Colonic mucosa (tissue), 4 donors: ENCODE measurements at regions not wholly inside any gene's neighbourhood (a gene's known extent, or its start where the extent isn't known, plus 50 kb on each side); places are given as distances from the start of the nearest gene placed in this dataset.
"Not testable (repeated sequence)": the region's sequence is repeated elsewhere in the genome, so short reads cannot be mapped to it uniquely, and the experiment has no call there.

Source experiments
- DNase-seq: peaks from one replicate; pipeline ENCODE4 v3.0.0-alpha.2; 2020
- H3K27ac ChIP-seq: fragments of 200-600 bp; one replicate; pipeline ENCODE4 v1.8.0; 2021
- H3K27me3 ChIP-seq: fragments of 200-600 bp; one replicate; pipeline ENCODE4 v1.8.0; 2021
- H3K36me3 ChIP-seq: fragments of 200-600 bp; one replicate; pipeline ENCODE4 v1.8.0; 2021
- H3K4me1 ChIP-seq: fragments of 200-600 bp; one replicate; pipeline ENCODE4 v1.8.0; 2021; ENCODE audit warnings: mild to moderate bottlenecking
- H3K4me3 ChIP-seq: fragments of 200-600 bp; one replicate; pipeline ENCODE4 v1.8.0; 2021
- H3K9ac ChIP-seq, 2 donors: one replicate each; pipeline ENCODE4 v1.7.0; 2013; ENCODE audit warnings: control low read depth in 2 of 2, low read depth in 2 of 2, low read length in 2 of 2
- H3K9me3 ChIP-seq: fragments of 200-600 bp; one replicate; pipeline ENCODE4 v1.8.0; 2021
- intact Hi-C: fragments of 100-400 bp; cut with DNase I; formaldehyde crosslinking; loops from one replicate; pipeline ENCODE4 v1.14.1; 2022
- TF ChIP-seq, protein P1 (sequence below): fragments of 200-600 bp; IDR thresholded peaks from one replicate; pipeline ENCODE4 v1.8.0; 2022; ENCODE audit warnings: antibody characterized with exemption, mild to moderate bottlenecking
- donor health status: healthy.
- donor health status: DM: no; HTN: no; CAD: no.
- donor health status: DM: no; HTN: no; CAD: no.

DNA sequence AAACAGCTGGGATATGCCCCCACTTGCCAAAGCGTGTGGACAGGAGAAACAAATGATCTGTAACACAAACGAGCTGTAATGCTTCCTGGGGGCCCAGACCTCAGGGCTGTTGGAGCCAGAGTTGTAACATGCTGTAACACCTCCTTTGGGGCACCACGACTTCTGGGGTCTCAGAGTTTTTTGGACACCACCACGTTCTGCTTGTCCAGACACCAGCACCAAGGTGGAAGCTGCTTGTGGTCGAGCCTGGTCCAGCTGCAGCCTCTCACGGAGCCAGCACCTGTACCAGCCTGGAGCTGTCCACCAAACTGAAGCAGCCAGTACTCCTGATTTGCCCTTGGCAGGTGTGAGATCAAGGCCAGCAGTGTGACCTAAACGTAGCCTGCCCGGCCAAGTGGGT is 879.4 kb downstream of the SLC6A15 start:
- no peaks in the 10 kb centered on the region for H3K4me1 ChIP-seq
- no peaks in the 10 kb centered on the region for H3K36me3 ChIP-seq
- no peak overlapping the region for H3K4me3 ChIP-seq
- H3K9me3 ChIP-seq: no peaks in the 10 kb centered on the region
- intact Hi-C loops: no loop called here
- H3K9ac ChIP-seq: no peak overlapping the region
- DNase-seq: no peak
- H3K27ac ChIP-seq: no peak overlapping the region
- TF ChIP-seq, protein P1, sequence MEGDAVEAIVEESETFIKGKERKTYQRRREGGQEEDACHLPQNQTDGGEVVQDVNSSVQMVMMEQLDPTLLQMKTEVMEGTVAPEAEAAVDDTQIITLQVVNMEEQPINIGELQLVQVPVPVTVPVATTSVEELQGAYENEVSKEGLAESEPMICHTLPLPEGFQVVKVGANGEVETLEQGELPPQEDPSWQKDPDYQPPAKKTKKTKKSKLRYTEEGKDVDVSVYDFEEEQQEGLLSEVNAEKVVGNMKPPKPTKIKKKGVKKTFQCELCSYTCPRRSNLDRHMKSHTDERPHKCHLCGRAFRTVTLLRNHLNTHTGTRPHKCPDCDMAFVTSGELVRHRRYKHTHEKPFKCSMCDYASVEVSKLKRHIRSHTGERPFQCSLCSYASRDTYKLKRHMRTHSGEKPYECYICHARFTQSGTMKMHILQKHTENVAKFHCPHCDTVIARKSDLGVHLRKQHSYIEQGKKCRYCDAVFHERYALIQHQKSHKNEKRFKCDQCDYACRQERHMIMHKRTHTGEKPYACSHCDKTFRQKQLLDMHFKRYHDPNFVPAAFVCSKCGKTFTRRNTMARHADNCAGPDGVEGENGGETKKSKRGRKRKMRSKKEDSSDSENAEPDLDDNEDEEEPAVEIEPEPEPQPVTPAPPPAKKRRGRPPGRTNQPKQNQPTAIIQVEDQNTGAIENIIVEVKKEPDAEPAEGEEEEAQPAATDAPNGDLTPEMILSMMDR: no peak
- no peaks in the 10 kb centered on the region for H3K27me3 ChIP-seq

DNA sequence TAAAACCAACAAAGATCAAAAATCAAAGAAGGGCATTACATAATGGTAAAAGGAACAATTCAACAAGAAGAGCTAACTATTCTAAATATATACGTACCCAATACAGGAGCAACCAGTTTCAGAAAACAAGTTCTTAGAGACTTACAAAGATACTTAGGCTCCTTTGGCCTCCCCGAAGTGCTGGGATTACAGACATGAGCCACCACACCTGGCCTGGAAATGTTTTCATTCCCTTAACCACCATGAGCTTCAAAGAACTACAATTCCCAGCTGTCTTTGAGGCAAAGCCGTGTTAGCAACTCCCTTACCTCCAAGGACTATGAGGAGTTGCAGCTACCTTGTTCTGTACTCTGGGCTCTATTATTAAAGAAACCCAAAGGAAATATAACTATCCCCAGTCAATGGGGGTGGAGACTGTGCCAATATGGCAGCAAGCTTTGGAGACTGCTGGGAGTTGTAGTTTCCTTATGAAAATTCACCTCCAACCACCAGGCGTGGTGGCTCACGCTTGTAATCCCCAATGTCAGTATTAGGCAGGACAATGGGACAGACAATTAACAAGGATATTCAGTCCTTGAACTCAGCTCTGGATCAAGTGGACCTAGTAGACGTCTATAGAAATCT is 893.9 kb downstream of the SLC6A15 start:
- intact Hi-C loops, H3K27ac ChIP-seq, H3K4me3 ChIP-seq: not testable (repeated sequence)

DNA sequence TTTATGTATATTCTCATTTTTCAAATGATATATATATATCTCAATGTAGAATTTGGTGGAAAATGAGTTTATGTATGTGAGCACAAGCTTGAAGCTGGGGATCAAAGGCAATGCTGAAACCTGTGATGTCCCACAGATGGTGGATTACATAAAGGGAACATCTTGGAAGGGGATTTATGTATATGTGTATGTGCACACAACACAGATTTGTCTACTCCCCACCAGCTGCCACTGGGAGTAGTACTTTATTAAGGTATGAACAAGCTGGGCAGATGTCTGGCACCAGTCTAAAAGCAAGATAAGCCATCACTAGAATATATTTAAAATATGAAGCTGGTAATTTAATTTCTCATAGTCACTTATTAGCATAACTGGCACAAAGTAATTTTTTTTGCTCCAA is 895.6 kb downstream of the SLC6A15 start:
- no peaks in the 10 kb centered on the region for H3K4me1 ChIP-seq
- no peak for DNase-seq
- no peaks in the 10 kb centered on the region for H3K9me3 ChIP-seq
- H3K27ac ChIP-seq: no peak overlapping the region
- H3K4me3 ChIP-seq: no peak overlapping the region
- intact Hi-C loops: no loop called here
- TF ChIP-seq, protein P1: no peak
- no peaks in the 10 kb centered on the region for H3K27me3 ChIP-seq
- no peaks in the 10 kb centered on the region for H3K36me3 ChIP-seq
- no peak overlapping the region for H3K9ac ChIP-seq

More for the DNA sequence above, 893.9 kb downstream of the SLC6A15 start:
- H3K4me1 ChIP-seq, H3K9me3 ChIP-seq, H3K9ac ChIP-seq, H3K36me3 ChIP-seq, DNase-seq, H3K27me3 ChIP-seq: not testable (repeated sequence)

DNA sequence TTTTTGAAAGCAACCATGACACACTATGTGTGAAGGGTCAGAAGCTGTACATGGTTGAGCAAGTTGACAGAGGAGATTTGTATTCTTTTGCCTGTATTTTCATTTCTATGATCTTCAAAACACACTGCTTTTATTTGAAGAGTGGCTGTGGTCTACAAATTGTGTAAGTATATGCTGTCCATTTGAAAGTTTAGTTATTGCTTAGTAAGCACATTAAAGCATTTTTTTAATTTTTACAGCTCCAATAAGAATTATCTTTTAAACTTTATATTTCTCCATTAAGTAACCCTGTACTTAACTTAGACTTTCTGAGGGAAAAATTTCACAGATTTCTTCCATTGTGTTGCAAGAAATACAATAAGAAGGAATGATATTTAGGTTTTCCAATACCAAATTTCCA is 915.2 kb downstream of the SLC6A15 start:
- no peak for DNase-seq
- no peak overlapping the region for H3K9ac ChIP-seq
- no peaks in the 10 kb centered on the region for H3K9me3 ChIP-seq
- no peak overlapping the region for H3K4me3 ChIP-seq
- no peak overlapping the region for H3K27ac ChIP-seq
- intact Hi-C loops: no loop called here
- no peaks in the 10 kb centered on the region for H3K36me3 ChIP-seq
- TF ChIP-seq, protein P1: no peak
- H3K4me1 ChIP-seq: no peaks in the 10 kb centered on the region
- no peaks in the 10 kb centered on the region for H3K27me3 ChIP-seq

DNA sequence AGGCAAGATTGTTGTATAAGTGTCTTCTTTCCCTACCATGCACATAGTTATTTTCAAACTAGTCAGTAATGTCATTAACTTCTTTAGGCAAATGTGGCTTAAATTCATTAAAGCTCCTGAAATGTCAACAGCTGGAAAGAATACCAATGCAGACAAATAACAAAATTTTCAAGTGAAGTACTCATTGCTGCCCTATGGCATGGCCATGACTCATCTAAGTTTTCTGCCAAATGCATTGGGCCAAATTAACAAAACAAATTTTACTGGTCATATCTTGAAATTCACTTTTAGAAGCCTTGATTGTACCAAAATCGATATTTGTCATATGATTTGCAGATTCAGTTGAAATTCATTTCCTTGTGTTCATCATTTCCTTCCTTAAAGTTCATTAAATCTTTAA is 915.9 kb downstream of the SLC6A15 start:
- H3K27me3 ChIP-seq: no peaks in the 10 kb centered on the region
- H3K36me3 ChIP-seq: no peaks in the 10 kb centered on the region
- TF ChIP-seq, protein P1: no peak
- intact Hi-C loops: no loop called here
- DNase-seq: no peak
- no peaks in the 10 kb centered on the region for H3K9me3 ChIP-seq
- H3K27ac ChIP-seq: no peak overlapping the region
- H3K4me1 ChIP-seq: no peaks in the 10 kb centered on the region
- H3K4me3 ChIP-seq: no peak overlapping the region
- no peak overlapping the region for H3K9ac ChIP-seq

DNA sequence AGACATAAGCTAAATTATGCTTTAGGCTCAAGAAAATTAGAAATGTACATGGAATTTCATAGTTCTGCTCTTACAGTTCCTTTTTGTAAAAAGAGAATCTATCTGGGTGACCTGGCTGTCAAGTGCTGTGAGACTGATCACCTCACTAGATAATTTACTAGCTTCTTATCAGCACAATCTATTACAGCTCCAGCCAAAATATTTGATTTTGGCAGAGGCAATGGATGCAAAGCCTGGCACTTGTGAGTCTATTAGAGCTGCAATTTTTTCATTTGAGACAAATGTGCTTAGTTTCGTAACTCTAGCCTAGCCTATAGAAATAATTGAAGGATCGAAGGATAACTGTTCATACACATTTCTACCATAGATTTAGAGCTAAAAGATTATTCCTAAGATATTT is 927.5 kb downstream of the SLC6A15 start:
- TF ChIP-seq, protein P1: no peak
- no peaks in the 10 kb centered on the region for H3K9me3 ChIP-seq
- no peak for DNase-seq
- H3K4me3 ChIP-seq: no peak overlapping the region
- H3K4me1 ChIP-seq: no peaks in the 10 kb centered on the region
- H3K36me3 ChIP-seq: no peaks in the 10 kb centered on the region
- H3K9ac ChIP-seq: no peak overlapping the region
- no peak overlapping the region for H3K27ac ChIP-seq
- H3K27me3 ChIP-seq: no peaks in the 10 kb centered on the region
- intact Hi-C loops: no loop called here
